ENCODE measurements at regions not wholly inside any gene's neighbourhood (a gene's known extent, or its start where the extent isn't known, plus 50 kb on each side); places are given as distances from the start of the nearest gene placed in this dataset.

DNA sequence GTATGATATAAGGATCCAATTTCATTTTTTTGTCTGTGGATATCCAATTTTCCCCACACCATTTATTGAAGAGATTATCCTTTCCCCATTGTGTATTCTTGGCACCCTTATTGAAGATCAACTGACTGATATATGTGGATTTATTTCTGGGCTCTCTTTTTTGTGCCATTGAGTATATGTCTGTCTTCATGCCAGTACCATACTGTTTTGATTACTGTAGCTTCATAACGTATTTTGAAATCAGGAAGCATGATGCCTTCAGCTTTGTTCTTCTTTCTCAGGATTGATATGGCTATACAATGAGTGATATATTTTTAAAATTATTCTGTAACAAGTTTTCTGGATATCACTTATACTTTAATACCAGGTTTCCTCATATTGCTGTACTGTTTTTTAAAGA, 58.1 kb upstream of the DLX2 start:
- Histone ChIP-seq H3K14ac (ENCODE audit: insufficient read length) (no peak overlapping the region), H3K56ac (replicated peaks; ENCODE audit: insufficient read length, low read depth, low read length) (no peak overlapping the region), H2BK120ac (replicated peaks; ENCODE audit: low read depth, low read length) (no peak overlapping the region), H3K23ac (ENCODE audit: insufficient read length) (no peak overlapping the region), H4K20me1 (replicated peaks in 1 of 2; ENCODE audit: control insufficient read depth in 1 of 2, insufficient read depth in 2 of 2, low read length in 2 of 2) (no peaks in the 10 kb centered on the region), H2BK5ac (ENCODE audit: low read depth, low read length) (no peak overlapping the region), H2BK15ac (ENCODE audit: low read length) (no peak overlapping the region), H4K8ac (ENCODE audit: extremely low read depth, insufficient read depth, low read length) (no peak overlapping the region), H2BK20ac (ENCODE audit: low read length) (no peak overlapping the region), H3K79me1 (ENCODE audit: low read depth, low read length) (no peaks in the 10 kb centered on the region), H3K4me3 (ENCODE audit: extremely low read depth in 1 of 4, insufficient read depth in 2 of 4, low read depth in 3 of 4, low read length in 4 of 4) (no peak overlapping the region), H4K5ac (ENCODE audit: insufficient read length, low read depth, low read length) (no peak overlapping the region), H3K4me2 (ENCODE audit: insufficient read depth in 1 of 2, low read depth in 2 of 2, low read length in 2 of 2) (no peak overlapping the region), H3K27ac (ENCODE audit: low read depth, low read length) (no peak overlapping the region), H3K4me1 (replicated peaks in 1 of 4; ENCODE audit: control insufficient read depth in 3 of 4, insufficient read depth in 4 of 4, low read length in 3 of 4) (no peaks in the 10 kb centered on the region; a peak in 2 of 7 replicates), H3K18ac (ENCODE audit: extremely low read depth, low read length) (no peak overlapping the region), H3K79me2 (ENCODE audit: control insufficient read depth in 1 of 2, insufficient read depth in 2 of 2, low read length in 2 of 2) (no peaks in the 10 kb centered on the region), H4K91ac (replicated peaks; ENCODE audit: insufficient read length, low read length) (no peak overlapping the region), H3K23me2 (ENCODE audit: low read depth, low read length) (no peaks in the 10 kb centered on the region), H3K27me3 (replicated peaks in 1 of 4; ENCODE audit: control insufficient read depth in 3 of 4, extremely low read depth in 1 of 4, insufficient read depth in 3 of 4, low read length in 3 of 4) (no peaks in the 10 kb centered on the region), H2AFZ (ENCODE audit: low read length) (no peak overlapping the region), H2AK5ac (ENCODE audit: low read depth, low read length) (no peak overlapping the region), H3K4ac (replicated peaks; ENCODE audit: insufficient read length, low read depth, low read length) (no peak overlapping the region), H3K36me3 (ENCODE audit: control insufficient read depth in 2 of 4, insufficient read depth in 4 of 4, low read length in 3 of 4) (no peaks in the 10 kb centered on the region), H3K9me3 (ENCODE audit: insufficient read depth in 2 of 2, low read depth in 1 of 2, low read length in 1 of 2) (peaks cover 2 to 4% of the 10 kb centered on the region in 2 experiments; a peak in 1 of 4 replicates), H3K9ac (replicated peaks in 1 of 4; ENCODE audit: extremely low read depth in 1 of 4, low read depth in 3 of 4, low read length in 3 of 4) (no peak overlapping the region), H2BK12ac (ENCODE audit: low read depth, low read length) (no peak overlapping the region)
- DNase-seq (ENCODE audit: low read depth in 1 of 2, low spot score in 2 of 2) (no peak), FAIRE-seq (no peak)
- 83% methylated on average over 1 of the region's 1 CpG; no CpG with 5 or more reads in 1 of the 2 experiments for WGBS, 2 experiments (ENCODE audit: extremely low coverage in 1 of 2, insufficient coverage in 1 of 2, insufficient read length in 1 of 2, insufficient replicate concordance in 2 of 2, low coverage in 1 of 2, low lambda C conversion rate in 2 of 2, missing lambda C conversion rate in 1 of 2)
- POLR2A ChIA-PET (ENCODE audit: partially characterized antibody), result interaction anchor here (0.9 kb wide), 1 partner anchor 302 kb away, joined by 3 read pairs; no protein-coding TSS in a partner anchor
- CTCF ChIA-PET (ENCODE audit: partially characterized antibody), result interaction anchor here (1.0 to 2.0 kb wide), 3 partner anchors 11 to 301 kb away, joined by 4 to 12 read pairs (median 6); no protein-coding TSS in a partner anchor
- TF ChIP-seq CREB1 (IDR thresholded peaks at IDR 0.05) (no peak), SUZ12 (IDR thresholded peaks at IDR 0.05; ENCODE audit: low read length) (no peak), HDAC2 (IDR thresholded peaks at IDR 0.05; ENCODE audit: borderline replicate concordance in 1 of 2, low read depth in 2 of 2, low read length in 2 of 2) (no peak; a peak in 1 of 4 replicates), EP300 (IDR thresholded peaks at IDR 0.05; ENCODE audit: borderline replicate concordance in 1 of 2, low read depth in 2 of 2, low read length in 2 of 2) (no peak), KDM1A (IDR thresholded peaks at IDR 0.05; ENCODE audit: borderline replicate concordance, low read length) (peak; percentile 62; the same call in 1 of the 2 replicates), MAX (IDR thresholded peaks at IDR 0.05) (no peak), RNF2 (IDR thresholded peaks at IDR 0.05; ENCODE audit: borderline replicate concordance, low read depth, low read length, missing control alignments, poor library complexity, severe bottlenecking) (no peak), EZH2 (IDR thresholded peaks at IDR 0.05; ENCODE audit: low read depth, low read length, severe bottlenecking) (no peak)
